CD4-positive, alpha-beta T cell treated with Interleukin-17A for 4 hours (primary cell): ENCODE measurements at regions not wholly inside any gene's neighbourhood (a gene's known extent, or its start where the extent isn't known, plus 50 kb on each side); places are given as distances from the start of the nearest gene placed in this dataset.

ENCODE experiments used
- DNase-seq: peaks from one replicate; pipeline ENCODE4 v3.0.0-alpha.2; 2020; ENCODE audit warnings: mixed read lengths

DNA sequence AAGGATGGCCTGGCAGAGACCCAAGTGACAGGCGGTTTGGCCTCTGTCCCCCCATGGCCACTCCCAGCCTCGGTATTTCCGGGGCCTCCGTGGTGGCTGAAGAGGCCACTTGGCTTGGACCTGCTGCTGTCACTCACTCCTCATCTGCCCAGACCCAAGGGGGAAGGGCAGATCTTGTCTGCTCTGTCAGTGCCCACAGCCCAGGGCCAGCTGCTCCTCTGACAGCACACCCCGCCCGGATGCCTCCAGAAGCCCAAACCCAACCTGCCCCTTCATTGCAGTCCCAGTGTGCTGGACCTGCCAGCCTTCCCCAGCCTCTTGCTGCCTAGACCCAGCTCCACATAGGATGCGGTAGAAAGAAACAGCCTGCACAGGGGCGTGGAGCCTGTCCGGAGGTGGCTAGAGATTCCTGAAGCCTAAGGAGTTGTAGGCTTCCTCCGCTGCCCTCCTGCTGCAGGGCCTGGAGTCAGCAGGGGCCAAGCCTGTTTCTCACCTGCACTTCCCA lies 52.0 kb downstream of the MAGEF1 start:
- no peak for DNase-seq

DNA sequence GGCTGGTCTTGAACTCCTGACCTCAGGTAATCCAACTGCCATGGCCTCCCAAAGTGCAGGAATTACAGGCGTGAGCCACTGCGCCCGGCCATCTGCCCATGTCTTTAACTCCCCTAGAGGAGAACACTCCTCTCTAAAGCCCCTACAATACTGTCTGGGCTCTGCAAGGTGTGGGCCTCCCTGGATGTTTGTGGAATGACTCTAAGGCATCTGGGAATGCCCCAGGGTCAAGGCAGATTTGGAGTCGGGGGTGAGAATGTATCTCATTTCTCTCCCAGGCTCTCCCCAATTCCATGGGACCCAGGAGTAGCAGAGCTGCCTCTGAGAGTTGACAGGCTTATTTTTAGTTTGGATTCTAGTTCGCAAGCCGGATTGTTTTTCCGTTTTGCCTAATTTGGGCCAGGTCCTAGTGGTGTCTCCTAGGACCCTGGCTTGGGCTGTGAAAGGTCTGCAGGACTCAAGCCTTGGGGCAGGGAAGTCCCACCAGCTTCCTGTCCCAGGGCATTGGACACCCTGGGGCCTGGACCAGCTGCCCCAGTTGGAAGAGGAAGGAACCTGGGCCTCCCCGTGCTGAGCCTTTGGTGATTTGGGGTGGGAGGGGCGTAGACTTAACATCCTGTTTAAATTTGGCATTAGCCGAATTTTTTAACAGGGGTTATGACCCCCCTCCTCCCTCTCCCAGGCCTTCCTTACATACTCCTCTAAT lies 53.5 kb downstream of the MAGEF1 start:
- no peak for DNase-seq

DNA sequence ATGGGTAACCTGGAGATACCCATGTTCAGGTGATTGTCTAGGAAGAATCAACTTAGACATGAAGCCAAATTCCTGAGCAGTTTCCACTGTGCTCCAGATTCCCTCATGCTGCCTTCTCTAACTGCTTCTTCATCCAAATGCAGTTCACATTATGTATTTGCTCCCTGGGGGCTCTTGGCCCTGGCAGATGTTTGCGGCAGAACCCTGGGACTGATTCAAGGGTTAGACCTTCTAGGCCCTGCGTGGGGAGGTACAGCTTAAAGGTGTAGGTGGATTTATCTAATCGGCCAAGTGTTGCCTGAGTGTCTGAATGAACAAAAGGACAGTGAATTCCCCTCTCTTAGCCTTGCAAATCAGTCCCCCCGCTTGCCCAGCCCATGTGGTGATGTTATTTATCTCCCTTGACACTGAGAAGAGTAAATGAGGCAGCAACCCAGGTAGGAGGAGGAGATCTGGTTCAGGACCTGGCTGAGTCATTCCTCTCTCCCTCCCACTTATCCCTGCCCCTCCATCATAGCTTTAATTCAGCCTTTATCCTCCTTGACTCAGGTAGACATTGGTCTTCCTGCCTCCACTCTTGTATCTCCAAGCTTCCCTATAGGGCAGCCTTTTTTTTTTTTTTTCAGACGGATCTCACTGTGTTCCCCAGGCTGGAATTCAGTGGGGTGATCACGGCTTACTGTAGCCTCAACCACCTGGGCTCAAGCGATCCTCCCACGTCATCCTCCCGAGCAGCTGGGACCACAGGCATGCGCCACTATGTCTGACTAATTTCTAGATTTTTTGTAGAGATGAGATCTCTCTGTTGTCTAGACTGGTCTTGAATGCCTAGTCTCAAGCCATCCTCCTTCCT lies 54.8 kb downstream of the MAGEF1 start:
- no peak for DNase-seq

DNA sequence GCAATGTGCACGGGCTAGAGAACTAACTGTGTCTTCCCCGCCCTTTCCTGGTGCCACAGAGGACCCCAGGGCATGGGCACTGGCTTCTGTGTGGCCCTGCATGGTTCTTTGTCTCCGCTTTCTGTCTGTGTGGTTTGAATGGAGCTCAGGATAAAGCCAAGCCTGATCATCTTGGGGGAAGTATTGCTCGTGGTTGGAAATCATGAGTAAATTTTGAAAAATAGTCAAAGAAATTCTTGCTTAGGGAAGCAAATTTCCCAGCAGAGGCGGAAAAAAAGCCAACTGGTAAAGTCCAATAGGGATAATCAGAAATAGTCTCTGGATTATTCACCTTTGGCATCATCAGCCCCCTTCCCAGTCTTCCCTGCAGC lies 55.4 kb downstream of the MAGEF1 start:
- no peak for DNase-seq

DNA sequence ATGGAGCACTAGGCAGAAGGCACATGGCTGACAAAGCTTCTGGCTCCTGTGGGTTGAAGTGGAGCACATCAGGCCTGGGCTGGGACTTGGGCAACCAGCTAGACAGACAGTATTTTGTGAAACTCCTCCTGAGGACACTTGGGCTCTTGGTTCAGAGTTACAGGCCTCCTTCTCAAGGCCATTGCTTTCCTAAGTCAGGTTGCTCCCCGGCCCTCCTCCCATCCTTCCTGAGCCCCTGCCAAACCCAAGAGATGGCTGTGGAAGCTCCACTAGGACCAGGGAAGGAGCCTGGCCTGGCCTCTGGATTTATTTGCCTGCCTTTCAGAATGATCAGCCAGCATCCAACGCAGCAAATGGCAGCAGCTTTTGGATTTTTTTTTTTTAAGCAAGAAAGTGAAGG lies 56.3 kb downstream of the MAGEF1 start:
- DNase-seq = no peak

DNA sequence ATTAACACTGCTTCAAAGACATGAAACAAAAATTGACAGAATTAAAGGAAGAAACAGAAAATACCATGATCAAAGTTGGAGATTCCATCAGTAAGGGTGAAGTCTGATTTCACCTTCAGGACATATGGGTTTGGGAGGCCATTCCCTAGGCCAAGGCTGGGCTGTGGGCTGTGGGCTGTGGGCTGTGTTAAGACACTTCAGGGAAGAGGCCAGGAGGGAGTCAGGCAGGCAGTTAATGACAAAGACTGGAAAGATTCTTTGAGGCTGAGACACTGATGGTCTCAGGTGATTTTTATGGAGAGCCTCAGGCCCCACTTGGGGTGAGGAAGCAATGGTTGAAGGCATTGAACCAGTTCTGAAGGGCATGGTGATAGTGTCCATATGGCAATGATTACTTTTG lies 57.5 kb downstream of the MAGEF1 start:
- no peak for DNase-seq

DNA sequence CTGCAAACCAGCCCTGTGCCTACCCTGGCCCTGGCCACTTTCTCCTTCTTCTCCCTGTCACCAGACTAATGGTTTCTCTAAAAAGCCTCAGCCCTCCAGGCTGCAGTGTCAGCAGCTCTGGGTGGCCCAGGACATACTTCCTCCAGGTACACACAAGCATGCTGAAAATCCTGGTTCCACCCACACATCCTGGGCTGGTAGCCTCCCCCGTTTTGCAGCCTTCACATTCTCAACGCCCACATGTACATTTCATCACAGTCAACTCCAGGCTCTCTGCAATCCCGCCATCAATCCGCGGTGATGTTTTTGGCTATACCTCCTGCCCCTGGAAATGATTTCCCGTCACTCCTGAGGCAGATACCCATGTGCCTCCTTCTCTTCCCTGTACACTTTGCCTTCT lies 59.4 kb downstream of the MAGEF1 start:
- DNase-seq = no peak

DNA sequence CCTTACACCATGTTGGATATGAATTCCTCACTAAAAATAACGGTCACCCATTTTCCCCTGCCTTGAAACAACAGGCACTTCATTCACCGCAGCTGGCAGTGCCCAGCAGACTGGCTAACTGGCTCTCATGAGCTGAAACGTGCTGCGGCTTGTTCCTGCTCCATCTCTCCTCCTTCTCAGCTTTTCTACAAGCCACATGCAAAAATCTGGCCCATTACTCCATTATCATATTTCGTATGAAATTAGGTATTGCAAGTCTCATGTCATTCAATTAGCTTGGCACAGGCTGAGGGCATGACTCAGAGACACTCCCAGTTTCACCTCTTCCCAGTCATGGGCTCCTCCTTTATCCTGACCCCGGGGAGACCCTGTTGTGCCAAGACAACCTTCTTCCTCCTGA lies 60.0 kb downstream of the MAGEF1 start:
- DNase-seq = no peak

DNA sequence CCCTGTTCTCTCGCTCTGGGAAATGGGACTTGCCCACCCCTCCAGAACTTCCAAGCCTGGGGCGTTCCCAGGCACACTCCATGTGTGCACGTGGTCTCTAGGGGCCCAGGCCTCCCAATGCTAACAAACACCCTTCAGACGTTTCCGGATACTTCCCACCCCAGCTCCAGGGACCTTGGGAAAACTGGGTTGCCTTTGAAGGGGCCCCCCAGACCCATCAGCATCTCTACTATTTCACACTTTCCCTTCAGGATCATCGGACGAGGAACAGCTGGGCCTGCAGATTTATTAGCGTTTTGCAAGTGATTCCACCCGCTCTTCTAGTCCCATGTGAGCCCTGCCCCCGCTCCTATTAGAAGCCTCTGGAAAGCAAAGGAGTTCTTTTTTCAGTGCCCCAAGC lies 63.2 kb downstream of the MAGEF1 start:
- no peak for DNase-seq

DNA sequence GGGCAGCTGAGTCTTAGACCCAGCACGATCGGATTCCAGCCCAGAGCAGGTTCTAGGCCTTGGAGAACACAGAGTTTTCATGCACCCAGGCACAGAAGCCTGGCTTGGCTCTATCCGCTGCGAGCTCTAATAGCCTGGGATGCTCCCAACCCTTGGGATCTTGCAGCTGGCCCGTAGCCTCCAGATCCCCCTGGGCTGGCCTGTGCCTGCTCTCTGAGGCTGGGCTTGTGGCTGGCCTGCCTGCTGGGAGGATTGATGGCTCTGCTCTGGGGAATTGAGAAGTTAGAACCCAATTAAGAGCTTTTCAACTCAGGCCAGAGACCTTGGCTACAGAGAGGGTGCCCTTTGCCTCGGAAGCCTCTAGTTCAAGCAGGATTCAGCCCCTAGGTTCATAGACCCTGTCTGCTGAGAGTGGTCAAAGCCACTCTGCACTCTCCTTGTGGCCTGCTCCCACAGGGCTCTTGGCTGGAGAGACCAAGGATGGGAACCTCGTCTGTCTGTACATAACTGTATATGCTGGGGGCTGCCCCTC lies 64.4 kb downstream of the MAGEF1 start:
- DNase-seq = no peak

DNA sequence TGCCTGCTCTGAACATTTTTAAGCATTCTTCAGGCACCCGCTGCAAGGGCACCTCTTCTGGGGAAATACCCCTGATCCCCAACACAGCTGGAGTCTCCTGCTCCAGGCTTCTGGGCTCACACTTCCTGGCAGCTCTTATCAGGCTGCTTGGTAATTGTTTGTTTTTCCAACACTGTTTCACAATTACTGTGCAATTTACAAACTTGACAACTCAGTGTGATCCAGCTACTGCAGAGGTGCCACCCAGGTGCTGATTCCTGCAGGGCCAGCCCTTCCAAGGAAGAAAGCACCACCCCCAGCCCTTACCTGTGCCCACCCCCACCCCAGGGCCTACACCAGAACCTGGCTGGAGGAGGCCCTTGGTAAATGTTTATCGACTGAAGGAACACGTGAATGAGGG lies 66.5 kb downstream of the MAGEF1 start:
- no peak for DNase-seq

DNA sequence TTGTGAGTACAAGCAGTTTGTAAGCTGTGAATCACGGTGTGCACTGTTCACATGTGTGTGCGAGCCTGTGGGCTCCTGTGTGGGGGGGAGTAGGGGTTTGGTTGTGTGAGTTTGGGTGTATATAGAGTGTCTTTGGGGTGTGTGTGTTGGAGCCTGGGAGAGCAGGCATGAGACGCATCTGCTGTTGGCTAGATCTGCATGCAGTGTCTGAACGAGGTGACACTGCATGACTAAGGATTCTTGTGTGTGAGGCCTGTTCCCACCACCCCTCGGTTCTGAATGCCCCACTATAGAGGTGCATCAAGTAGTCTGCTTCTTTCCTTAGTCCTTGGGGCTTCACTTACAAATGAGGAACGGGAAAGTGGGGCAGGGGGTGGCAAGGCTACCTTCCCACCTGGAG lies 68.4 kb downstream of the MAGEF1 start:
- no peak for DNase-seq

DNA sequence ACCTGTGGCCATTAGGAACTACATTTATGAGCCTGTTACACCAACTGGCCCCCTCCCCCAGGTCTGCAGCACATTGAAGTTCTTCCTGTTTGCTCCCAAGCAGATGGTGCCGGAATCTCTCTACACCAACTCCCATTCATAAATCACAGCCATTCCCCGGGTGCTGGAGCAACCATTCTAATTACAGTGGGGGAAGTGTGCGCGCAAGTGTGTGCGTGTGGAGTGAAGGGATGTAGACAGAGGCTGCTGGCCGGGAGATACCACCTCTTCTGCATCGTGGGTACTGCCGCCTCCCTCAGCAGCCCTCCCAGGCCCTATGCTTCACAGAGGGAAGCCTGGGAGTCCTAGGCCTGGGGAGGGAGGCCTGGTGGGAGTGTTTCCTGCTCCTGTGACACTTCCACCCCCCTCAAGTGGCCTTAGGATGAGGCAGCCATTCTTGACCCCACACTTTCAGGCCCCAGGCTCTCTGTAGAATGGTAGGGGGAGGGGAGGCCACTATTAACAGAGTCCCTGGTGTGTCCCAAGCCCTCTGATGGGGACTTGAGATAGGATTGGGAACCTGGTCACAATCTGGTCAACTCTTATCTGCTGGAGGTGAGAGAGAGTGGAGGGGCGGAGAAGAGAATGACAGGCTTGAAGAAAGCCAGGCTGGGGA lies 69.1 kb downstream of the MAGEF1 start:
- no peak for DNase-seq

DNA sequence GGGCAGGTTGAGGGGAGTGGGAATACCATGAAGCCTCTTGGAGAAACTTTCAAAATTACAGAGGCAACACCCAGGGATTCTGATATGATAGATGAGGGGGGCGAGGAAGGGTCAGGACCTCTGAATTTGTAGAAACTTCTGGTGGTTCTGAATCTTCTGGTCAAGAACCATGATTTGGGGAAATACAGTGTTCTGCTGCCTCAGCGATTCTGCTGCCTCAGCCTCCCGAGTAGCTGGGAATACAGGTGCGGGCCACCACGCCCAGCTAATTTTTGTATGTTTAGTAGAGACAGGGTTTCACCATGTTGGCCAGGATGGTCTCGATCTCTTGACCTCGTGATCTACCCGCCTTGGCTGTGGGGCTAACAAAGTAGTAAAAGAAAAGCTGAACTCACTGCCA lies 70.4 kb downstream of the MAGEF1 start:
- no peak for DNase-seq

DNA sequence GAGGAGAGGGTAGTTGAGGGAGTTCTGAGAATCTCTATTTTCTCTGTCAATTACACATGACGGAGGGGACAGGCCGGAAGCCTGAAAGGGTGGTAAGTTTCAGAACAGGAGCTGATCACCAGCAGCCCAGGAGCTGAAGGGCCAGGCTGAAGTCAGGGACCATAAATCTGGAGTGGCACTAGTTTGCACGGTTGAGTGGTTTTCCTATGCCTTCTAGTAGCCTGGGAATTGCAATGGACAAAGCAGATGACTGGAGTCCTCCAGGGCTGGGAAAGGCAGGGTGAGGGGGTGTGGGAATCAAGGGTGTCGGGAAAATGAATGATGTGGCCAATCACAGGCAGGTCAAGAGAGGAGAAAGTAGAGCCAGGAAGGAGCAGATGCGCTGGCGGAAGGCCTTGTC lies 72.5 kb downstream of the MAGEF1 start:
- DNase-seq = no peak

DNA sequence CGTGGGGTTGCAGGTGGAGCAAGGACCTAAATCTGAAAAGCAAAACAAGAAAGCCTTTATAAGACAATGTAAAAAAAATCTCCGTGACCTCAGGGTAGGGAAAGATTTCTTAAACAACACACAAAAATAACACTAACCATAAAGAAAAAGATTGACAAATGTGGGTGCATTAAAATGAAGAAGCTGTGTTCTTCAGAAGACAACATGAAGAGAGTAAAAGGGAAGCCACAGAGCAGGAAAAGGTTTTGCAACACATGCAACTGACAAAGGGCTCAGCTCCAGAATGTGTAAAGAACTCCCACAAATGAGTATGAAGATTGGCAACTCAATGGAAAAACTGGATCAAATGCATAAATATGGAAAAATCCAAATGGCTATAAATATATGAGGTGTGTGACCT lies 74.2 kb downstream of the MAGEF1 start:
- no peak for DNase-seq

DNA sequence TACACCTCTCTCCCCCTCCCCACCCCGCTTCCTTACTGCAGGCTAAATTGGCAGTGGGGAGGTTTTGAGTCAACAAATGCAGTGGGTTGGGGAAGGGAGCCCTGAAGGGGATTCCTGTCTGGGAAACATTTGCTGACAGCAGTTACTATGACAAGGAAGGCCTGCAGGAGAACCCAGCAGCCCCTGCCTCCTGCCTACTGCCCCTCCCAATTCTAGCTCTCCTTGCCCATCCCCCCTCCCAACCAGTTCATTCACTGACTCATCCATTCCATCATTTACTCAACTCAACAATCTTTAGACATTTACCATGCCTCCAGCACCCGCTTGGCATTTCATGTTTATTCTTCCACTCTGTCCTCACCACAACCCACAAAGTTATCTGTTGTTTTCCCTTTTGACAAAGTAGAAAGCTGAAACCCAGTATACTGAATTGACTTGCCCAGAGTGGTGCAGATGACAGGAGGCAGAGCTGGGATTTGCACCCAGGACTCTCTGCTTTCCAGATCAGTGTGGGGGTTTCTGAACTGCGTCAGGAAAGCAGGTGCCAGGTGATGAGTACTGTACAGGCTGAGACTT lies 75.0 kb downstream of the MAGEF1 start:
- peak; percentile 50 for DNase-seq

DNA sequence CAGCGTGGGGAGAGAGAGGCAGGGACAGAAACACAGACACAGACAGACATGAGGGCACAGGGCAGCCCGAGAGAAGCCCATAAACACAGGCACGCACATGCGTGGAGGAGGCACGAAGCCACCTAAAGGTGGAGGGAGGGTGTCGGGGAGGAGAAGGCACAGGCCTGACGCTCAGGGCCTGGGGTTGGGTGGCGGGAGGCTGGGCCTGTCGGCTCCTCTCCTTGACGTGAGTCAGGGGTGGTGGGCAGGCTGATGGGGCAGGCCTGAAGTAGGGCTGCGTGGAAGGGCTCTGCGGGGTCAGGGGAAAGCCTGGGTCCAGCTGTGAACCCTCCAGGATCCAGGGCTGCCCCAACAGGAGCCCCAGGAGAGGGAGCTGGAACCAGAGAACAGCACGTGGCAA lies 74.2 kb downstream of the EPHB3 start:
- no peak for DNase-seq

DNA sequence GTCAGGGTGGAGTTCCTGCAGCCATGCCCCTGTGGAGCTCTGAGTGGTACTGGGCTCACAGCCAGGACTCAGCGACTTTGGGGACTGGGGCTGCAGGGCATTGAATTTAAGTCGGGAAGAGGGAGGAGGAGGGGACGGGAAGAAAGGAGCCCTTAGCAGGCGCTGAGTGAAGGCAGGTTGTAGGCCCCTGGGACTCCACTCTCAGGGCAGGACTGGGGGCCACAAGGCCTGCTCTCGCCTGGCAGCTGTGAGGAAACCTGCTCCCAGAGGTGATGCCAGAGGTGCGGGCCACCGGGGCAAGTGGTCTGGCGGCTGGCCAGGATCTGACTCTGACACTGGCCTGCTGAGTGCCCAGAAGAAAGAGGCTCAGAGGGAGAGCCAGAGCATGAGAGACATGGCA lies 73.5 kb downstream of the EPHB3 start:
- DNase-seq = no peak

DNA sequence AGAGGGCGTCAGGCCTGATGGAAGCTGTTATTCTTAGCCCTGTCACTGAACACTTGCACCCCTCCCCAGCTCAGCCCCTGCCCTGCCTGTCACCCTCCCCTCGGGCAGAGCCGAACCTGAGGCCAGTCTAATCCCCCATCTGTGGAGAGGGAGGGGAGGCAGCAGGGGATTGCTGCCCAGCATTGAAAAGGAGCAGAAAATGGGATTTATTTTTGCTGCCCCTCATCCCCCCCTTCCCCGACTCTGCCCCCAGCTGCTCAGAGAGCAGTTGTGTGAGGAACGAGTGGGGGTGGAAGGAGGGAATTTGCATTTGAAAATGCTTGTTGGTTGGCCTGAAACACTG lies 71.6 kb downstream of the EPHB3 start:
- no peak for DNase-seq

DNA sequence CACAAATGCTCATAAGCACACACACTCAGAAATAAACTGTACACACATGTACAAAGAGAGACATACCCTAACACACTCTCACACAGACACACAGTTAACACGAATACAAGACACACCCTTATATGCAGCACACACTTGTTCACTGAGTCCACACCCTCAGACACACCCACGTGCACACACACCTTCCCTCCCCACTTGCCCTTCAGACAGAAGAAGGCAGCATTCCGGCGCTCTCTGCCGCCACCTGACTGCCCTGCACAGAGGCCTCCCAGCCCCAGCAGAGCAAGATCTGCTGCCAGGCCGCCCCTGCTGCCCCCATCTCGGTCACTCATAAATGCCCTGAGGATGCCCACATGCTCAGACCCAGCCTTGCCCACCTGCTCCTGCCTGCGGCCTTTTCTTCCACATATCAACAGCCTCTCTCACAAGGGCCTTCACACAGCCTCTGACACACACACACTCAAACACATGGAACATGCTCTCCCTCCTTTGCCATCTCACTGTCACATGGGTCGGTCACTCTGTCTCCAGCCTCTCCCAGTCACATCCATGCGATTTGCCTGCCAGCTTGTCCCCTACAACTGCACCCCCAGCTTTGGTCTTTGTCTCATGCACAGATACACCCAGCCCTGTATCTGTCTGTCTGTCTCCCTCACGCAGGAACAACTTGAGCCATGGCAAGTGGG lies 71.1 kb downstream of the EPHB3 start:
- DNase-seq = no peak
